ENCODE measurements at regions not wholly inside any gene's neighbourhood (a gene's known extent, or its start where the extent isn't known, plus 50 kb on each side); places are given as distances from the start of the nearest gene placed in this dataset.

DNA sequence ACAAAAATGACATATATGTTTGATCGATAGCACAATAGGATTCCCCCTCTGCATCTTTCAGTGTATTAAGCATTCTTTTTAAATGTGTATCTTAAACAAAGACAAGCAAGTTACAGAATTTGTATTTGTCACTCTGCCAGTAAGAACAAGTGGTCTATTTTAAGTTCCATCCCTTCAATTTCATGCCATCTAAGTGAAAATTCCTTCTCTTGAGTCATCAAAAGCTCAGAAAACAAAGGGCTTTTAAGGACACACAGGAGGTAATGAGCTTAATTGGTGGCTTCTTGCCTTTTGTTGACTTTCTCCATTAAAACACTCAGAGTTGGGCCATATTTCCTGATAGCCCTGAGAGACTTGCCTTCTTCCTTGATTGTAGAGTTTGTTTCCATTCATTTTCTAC lies 547.8 kb downstream of the TENT5A start:
- peaks cover 0 to 31% (median 3%) of the 10 kb centered on the region in 4 donors for H3K4me1 ChIP-seq
- TF ChIP-seq, protein P1, sequence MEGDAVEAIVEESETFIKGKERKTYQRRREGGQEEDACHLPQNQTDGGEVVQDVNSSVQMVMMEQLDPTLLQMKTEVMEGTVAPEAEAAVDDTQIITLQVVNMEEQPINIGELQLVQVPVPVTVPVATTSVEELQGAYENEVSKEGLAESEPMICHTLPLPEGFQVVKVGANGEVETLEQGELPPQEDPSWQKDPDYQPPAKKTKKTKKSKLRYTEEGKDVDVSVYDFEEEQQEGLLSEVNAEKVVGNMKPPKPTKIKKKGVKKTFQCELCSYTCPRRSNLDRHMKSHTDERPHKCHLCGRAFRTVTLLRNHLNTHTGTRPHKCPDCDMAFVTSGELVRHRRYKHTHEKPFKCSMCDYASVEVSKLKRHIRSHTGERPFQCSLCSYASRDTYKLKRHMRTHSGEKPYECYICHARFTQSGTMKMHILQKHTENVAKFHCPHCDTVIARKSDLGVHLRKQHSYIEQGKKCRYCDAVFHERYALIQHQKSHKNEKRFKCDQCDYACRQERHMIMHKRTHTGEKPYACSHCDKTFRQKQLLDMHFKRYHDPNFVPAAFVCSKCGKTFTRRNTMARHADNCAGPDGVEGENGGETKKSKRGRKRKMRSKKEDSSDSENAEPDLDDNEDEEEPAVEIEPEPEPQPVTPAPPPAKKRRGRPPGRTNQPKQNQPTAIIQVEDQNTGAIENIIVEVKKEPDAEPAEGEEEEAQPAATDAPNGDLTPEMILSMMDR (IDR thresholded peaks at IDR 0.05): no peak
- H3K27ac ChIP-seq: peak overlapping the region in 1 of 2 donors; percentile 8
- H3K9me3 ChIP-seq: no peaks in the 10 kb centered on the region
- no peak overlapping the region for H3K4me3 ChIP-seq
- no peaks in the 10 kb centered on the region for H3K36me3 ChIP-seq
- no peaks in the 10 kb centered on the region for H3K27me3 ChIP-seq
- DNase-seq: no peak
- intact Hi-C loops (cut with DNase I; ENCODE audit: low total_unique reads): no loop called here

DNA sequence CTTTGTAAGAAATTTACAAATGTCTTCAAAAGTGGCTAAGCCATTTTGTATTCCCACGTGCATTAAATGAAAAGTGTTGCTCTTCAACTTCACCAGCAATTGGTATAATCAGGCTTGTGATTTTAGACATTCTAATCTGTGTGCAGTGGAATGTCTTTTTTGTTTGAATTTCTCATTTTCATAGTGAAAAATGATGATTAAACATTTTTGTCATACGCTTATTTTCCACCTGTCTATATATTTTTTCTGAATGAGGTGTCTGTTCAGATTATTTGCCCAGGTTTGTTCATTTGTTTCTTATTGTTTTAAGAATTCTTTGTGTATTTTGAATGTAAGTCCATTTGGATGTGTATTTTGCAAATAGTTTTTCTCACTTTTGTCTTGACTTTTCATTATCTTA lies 558.1 kb downstream of the TENT5A start:
- no peaks in the 10 kb centered on the region for H3K27me3 ChIP-seq
- H3K36me3 ChIP-seq: no peaks in the 10 kb centered on the region
- DNase-seq: no peak
- intact Hi-C loops (cut with DNase I; ENCODE audit: low total_unique reads): no loop called here
- H3K9me3 ChIP-seq: no peaks in the 10 kb centered on the region
- H3K4me3 ChIP-seq: no peak overlapping the region
- no peaks in the 10 kb centered on the region for H3K4me1 ChIP-seq
- TF ChIP-seq, protein P1 (IDR thresholded peaks at IDR 0.05): no peak
- no peak overlapping the region for H3K27ac ChIP-seq

DNA sequence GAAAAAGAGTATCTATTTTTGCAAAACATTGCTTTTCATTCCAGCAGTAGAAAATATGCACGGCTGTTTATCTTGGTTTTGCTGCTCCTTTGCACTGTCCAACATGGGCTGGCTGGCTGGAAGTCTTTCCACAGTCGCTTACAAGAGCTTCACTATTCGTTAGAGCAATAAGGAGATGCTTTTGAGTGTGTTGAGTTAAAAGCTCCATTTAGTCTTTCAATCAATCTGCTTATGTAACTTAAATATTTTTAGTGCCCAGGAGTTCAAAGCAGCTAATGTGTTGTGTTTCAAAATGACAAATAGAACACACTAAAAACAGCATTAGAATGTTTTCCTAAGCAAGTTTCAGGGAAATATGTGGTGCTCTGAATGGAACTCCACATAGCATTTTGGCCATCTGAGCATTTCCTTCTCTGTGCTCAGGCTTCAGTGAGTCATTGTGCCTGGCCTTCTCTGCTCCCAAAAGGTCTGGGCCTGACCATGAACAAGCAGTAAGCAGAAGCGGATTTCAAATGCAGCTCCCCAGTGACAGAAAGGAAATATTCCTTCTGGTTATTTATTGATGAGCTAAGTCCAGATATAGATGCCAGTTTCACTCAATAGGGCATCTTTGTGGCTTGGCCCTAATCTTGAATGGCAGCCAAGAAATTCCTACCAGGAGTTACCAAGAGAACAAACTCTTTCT lies 580.3 kb downstream of the TENT5A start:
- TF ChIP-seq, protein P1 (IDR thresholded peaks at IDR 0.05): no peak
- H3K36me3 ChIP-seq: no peaks in the 10 kb centered on the region
- peak; percentile 62 to 75 for DNase-seq
- peak overlapping the region; percentile 68 to 72 for H3K27ac ChIP-seq
- no peak overlapping the region for H3K4me3 ChIP-seq
- no peaks in the 10 kb centered on the region for H3K9me3 ChIP-seq
- no peaks in the 10 kb centered on the region for H3K27me3 ChIP-seq
- peaks cover 0 to 49% (median 5%) of the 10 kb centered on the region in 4 donors for H3K4me1 ChIP-seq
- intact Hi-C loops (cut with DNase I; ENCODE audit: low total_unique reads): no loop called here

DNA sequence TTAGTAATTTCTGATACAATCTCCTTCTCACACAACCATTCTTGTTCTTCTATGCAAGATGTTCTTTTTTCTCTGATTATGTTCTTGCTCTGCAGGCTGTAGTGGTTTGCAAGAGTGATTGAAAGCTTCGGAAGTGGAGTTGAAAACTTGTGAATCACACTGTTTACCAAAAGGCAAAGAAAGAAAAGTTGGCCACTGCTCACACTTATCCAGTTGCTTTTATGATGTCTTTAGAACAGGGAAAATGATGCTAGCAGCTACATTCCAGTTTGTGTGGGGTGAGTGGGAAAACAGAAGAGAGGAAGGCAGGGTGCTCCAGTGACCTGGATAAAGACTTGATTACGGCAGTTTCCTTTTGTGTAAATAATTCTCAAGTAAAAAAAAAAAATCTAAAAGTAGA lies 583.3 kb downstream of the TENT5A start:
- H3K36me3 ChIP-seq: no peaks in the 10 kb centered on the region
- intact Hi-C loops (cut with DNase I; ENCODE audit: low total_unique reads): no loop called here
- no peaks in the 10 kb centered on the region for H3K27me3 ChIP-seq
- H3K9me3 ChIP-seq: no peaks in the 10 kb centered on the region
- H3K4me3 ChIP-seq: no peak overlapping the region
- DNase-seq: no peak
- peak overlapping the region; percentile 2 to 10 for H3K27ac ChIP-seq
- TF ChIP-seq, protein P1 (IDR thresholded peaks at IDR 0.05): no peak
- peaks cover 0 to 44% (median 7%) of the 10 kb centered on the region in 4 donors for H3K4me1 ChIP-seq

DNA sequence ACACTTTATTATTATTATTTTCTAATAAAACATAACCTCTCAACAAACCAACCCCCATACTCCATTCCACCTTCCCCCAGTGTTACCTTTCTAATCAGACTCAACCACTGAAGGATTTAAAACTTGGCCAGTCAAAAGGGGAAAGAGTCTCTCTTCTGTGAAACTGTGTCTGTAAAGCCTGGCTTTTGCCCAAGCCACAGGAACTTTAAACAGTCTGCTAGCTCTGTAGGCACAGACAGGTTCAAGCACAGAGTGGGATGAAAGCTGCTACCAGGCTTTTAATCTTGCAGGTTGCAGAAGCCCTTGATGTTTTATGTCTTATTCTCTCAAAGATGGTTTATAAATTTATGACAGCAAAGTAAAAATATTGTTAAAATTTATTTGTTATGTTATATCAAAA lies 585.7 kb downstream of the TENT5A start:
- H3K36me3 ChIP-seq: no peaks in the 10 kb centered on the region
- no peak overlapping the region for H3K27ac ChIP-seq
- TF ChIP-seq, protein P1 (IDR thresholded peaks at IDR 0.05): no peak
- no peaks in the 10 kb centered on the region for H3K27me3 ChIP-seq
- no peak for DNase-seq
- no peaks in the 10 kb centered on the region for H3K9me3 ChIP-seq
- intact Hi-C loops (cut with DNase I; ENCODE audit: low total_unique reads): no loop called here
- no peak overlapping the region for H3K4me3 ChIP-seq
- peaks cover 0 to 21% (median 3%) of the 10 kb centered on the region in 4 donors for H3K4me1 ChIP-seq
